ENCODE measurements at regions not wholly inside any gene's neighbourhood (a gene's known extent, or its start where the extent isn't known, plus 50 kb on each side); places are given as distances from the start of the nearest gene placed in this dataset.
A peak's percentile ranks its signal among the peaks of the same experiment; 100 is the strongest.

- H3K27ac ChIP-seq (replicated peaks in 1 of 4) = peak overlapping the region in 2 of 4 donors; percentile 37 to 54
- TF ChIP-seq EP300 (IDR thresholded peaks at IDR 0.05) (no peak), POLR2AphosphoS5 (IDR thresholded peaks at IDR 0.05) (no peak), POLR2A (IDR thresholded peaks at IDR 0.05; ENCODE audit: low read depth) (no peak), CTCF (IDR thresholded peaks at IDR 0.05) (no peak)
- 44% methylated on average over 1 of the region's 1 CpG for WGBS
- no peaks in the 10 kb centered on the region for H3K36me3 ChIP-seq
- no peak for DNase-seq (ENCODE audit: extremely low spot score)
- H3K27me3 ChIP-seq = no peaks in the 10 kb centered on the region
- H3K4me1 ChIP-seq = peaks cover 0 to 27% (median 9%) of the 10 kb centered on the region in 4 donors
- no peak overlapping the region for H3K4me3 ChIP-seq
- H3K9me3 ChIP-seq = no peaks in the 10 kb centered on the region
- intact Hi-C loops (cut with DNase I) = no loop called here
These were observed 970.7 kb downstream of the KCNMA1 start for GRCh38 chr10:76666891-76667290.

DNA sequence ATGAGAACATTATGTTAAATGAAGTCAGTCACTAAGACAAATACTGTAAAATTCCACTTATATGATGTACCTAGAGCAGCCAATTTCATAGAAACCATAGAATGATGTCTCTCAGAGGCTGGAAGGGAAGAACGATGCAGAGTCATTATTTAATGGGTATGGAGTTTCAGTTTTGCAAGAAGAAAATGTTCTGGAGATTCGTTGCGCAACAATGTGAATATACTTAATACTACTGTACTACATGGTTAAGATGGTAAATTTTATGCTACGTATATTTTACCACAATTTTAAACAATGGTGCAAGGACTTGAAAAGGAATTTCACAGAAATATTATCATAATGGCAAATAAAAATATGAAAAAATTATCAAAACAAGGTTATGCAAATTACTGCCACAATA is 972.6 kb downstream of the KCNMA1 start:
- intact Hi-C loops (cut with DNase I) = no loop called here
- TF ChIP-seq CTCF (IDR thresholded peaks at IDR 0.05) = no peak
- no peak for TF ChIP-seq POLR2AphosphoS5 (IDR thresholded peaks at IDR 0.05)
- TF ChIP-seq POLR2A (IDR thresholded peaks at IDR 0.05; ENCODE audit: low read depth) = no peak
- no peak for TF ChIP-seq EP300 (IDR thresholded peaks at IDR 0.05)
- Histone ChIP-seq H3K27me3 (no peaks in the 10 kb centered on the region), H3K27ac (replicated peaks in 1 of 4) (no peak overlapping the region), H3K4me1 (peaks cover 0 to 26% (median 9%) of the 10 kb centered on the region in 4 donors), H3K9me3 (no peaks in the 10 kb centered on the region), H3K4me3 (no peak overlapping the region), H3K36me3 (no peaks in the 10 kb centered on the region)
- no peak for DNase-seq (ENCODE audit: extremely low spot score)
- 91% methylated on average over 4 of the region's 4 CpGs for WGBS

DNA sequence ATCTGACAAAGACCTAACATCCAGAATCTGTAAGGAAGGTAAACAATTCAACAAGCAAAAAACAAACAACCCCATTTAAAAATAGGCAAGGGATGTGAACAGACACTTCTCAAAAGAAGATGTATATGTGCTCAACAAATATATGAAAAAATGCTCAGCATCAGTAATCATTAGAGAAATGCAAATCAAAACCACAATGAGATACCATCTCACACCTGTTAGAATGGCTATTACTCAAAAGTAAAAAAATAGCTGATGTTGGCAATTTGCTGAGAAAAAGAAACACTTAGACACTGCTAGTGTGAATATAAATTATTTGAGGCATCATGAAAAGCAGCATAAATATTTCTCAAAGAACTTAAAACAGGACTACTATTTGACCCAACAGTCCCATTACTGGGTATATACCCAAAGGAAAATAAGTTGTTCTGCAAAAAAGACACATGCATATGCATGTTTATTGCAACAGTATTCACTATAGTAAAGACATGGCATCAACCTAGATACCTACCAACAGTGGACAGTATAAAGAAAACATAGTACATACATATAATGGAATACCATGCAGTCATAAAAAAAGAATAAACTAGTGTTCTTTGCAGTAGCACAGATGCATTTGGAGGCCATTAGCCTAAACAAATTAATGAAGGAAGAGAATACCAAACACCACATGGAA is 980.1 kb downstream of the KCNMA1 start:
- DNase-seq (ENCODE audit: extremely low spot score) = no peak
- no peak overlapping the region for H3K4me3 ChIP-seq
- H3K9me3 ChIP-seq = no peaks in the 10 kb centered on the region
- H3K4me1 ChIP-seq = no peaks in the 10 kb centered on the region
- no peaks in the 10 kb centered on the region for H3K36me3 ChIP-seq
- no peaks in the 10 kb centered on the region for H3K27me3 ChIP-seq
- no peak for TF ChIP-seq CTCF (IDR thresholded peaks at IDR 0.05)
- TF ChIP-seq EP300 (IDR thresholded peaks at IDR 0.05) = no peak
- TF ChIP-seq POLR2AphosphoS5 (IDR thresholded peaks at IDR 0.05) = no peak
- no peak for TF ChIP-seq POLR2A (IDR thresholded peaks at IDR 0.05; ENCODE audit: low read depth)
- intact Hi-C loops (cut with DNase I) = no loop called here
- H3K27ac ChIP-seq (replicated peaks in 1 of 4) = no peak overlapping the region

- no peaks in the 10 kb centered on the region for H3K36me3 ChIP-seq
- H3K4me3 ChIP-seq = no peak overlapping the region
- H3K27me3 ChIP-seq = no peaks in the 10 kb centered on the region
- H3K9me3 ChIP-seq = no peaks in the 10 kb centered on the region
- 70% methylated on average over 4 of the region's 4 CpGs for WGBS
- no peak for DNase-seq (ENCODE audit: extremely low spot score)
- TF ChIP-seq CTCF (IDR thresholded peaks at IDR 0.05) (no peak), POLR2AphosphoS5 (IDR thresholded peaks at IDR 0.05) (no peak), EP300 (IDR thresholded peaks at IDR 0.05) (no peak), POLR2A (IDR thresholded peaks at IDR 0.05; ENCODE audit: low read depth) (no peak)
- intact Hi-C loops (cut with DNase I) = no loop called here
- no peak overlapping the region for H3K27ac ChIP-seq (replicated peaks in 1 of 4)
- peaks cover 0 to 10% (median 0%) of the 10 kb centered on the region in 4 donors for H3K4me1 ChIP-seq
These were observed 986.5 kb downstream of the KCNMA1 start for GRCh38 chr10:76651154-76651553.

DNA sequence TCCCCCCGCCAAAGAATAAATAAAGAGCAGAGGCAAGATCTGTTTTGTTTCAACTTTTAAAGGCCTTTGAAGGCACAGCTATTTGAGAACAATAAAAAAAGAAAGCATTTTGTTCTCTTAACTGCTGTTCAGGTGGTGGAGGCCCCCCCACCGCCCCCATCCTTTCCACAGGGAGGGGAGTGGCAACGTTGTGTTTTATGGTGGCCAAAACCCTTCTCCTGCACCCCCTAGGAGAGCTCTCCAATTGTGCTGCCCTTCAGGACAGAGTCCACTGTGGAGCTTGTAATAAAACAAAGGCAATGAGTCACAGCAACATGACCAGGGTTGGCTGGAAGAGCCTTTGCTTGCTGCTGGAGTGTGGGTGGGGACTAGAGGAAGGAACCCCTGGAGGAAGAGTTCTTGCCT is 987.9 kb downstream of the KCNMA1 start:
- Histone ChIP-seq H3K27me3 (no peaks in the 10 kb centered on the region), H3K36me3 (no peaks in the 10 kb centered on the region), H3K9me3 (no peaks in the 10 kb centered on the region), H3K4me1 (peaks cover 0 to 10% (median 0%) of the 10 kb centered on the region in 4 donors), H3K27ac (replicated peaks in 1 of 4) (no peak overlapping the region), H3K4me3 (no peak overlapping the region)
- 54% methylated on average over 3 of the region's 3 CpGs for WGBS
- TF ChIP-seq CTCF (IDR thresholded peaks at IDR 0.05) (no peak), POLR2AphosphoS5 (IDR thresholded peaks at IDR 0.05) (no peak), EP300 (IDR thresholded peaks at IDR 0.05) (no peak), POLR2A (IDR thresholded peaks at IDR 0.05; ENCODE audit: low read depth) (no peak)
- intact Hi-C loops (cut with DNase I) = no loop called here
- DNase-seq (ENCODE audit: extremely low spot score) = no peak

Data from esophagus muscularis mucosa (tissue), 4 donors.